ENCODE measurements at regions not wholly inside any gene's neighbourhood (a gene's known extent, or its start where the extent isn't known, plus 50 kb on each side); places are given as distances from the start of the nearest gene placed in this dataset.

DNA sequence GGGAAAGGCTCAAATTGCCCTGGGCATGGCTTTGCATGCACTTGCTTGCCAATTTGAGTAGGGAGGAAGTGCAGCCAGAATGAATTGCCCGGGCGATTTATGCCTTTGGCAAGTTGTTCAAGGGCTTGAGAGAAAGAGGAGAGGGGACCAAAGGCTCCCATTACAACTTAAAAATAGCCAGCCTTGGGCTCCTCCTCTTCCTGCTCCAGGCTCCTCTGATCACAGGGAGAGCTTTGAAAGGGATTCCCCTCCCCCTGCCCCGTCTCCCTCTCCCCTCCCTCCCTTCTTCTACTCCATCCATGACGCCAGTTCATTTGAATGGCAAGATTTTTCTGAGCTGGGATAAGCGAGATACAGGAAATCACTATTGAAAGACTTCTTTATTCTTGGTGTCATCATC lies 304.9 kb upstream of the JAG1 start:
- in situ Hi-C loops (cut with MboI) (no loop called here), intact Hi-C loops (cut with micrococcal nuclease; ENCODE audit: unreplicated experiment) (no loop called here)
- no peak overlapping the region for H3K27ac ChIP-seq (ENCODE audit: control insufficient read depth, insufficient read depth)
- ATAC-seq (no peak), FAIRE-seq (no peak), DNase-seq (ENCODE audit: low read depth, low spot score) (no peak)
- no peak overlapping the region for H3K4me2 ChIP-seq (ENCODE audit: control insufficient read depth, insufficient read depth)
- H3K9ac ChIP-seq (ENCODE audit: control insufficient read depth, insufficient read depth, low read length) = no peak overlapping the region
- no peak overlapping the region for H2AFZ ChIP-seq (ENCODE audit: control insufficient read depth, low read depth, low read length)
- no peaks in the 10 kb centered on the region for H3K9me3 ChIP-seq (replicated peaks; ENCODE audit: control insufficient read depth, insufficient read depth, low read length)
- no TSS peak for BruUV-seq (replicated peaks)
- H3K27me3 ChIP-seq (replicated peaks in 1 of 2; ENCODE audit: control insufficient read depth in 2 of 2, insufficient read depth in 2 of 2, low read length in 1 of 2) = no peaks in the 10 kb centered on the region
- TF ChIP-seq NFXL1 (IDR thresholded peaks at IDR 0.05; ENCODE audit: borderline replicate concordance) (no peak), DPF2 (IDR thresholded peaks at IDR 0.05) (no peak), BACH1 (IDR thresholded peaks at IDR 0.05; ENCODE audit: borderline replicate concordance) (no peak), MYB (IDR thresholded peaks at IDR 0.05; ENCODE audit: borderline replicate concordance, low read depth, low read length) (no peak), HDAC2 (IDR thresholded peaks at IDR 0.05) (no peak), CHD4 (IDR thresholded peaks at IDR 0.05) (no peak), LARP7 (IDR thresholded peaks at IDR 0.05) (no peak), STAT3 (IDR thresholded peaks at IDR 0.05; ENCODE audit: low read depth, low read length) (no peak), ZNF622 (IDR thresholded peaks at IDR 0.05) (no peak), TBL1XR1 (IDR thresholded peaks at IDR 0.05; ENCODE audit: low read depth, low read length) (no peak), SIX5 (IDR thresholded peaks at IDR 0.05; ENCODE audit: low read depth, low read length, severe bottlenecking) (no peak)
- TF ChIP-seq, protein P1, sequence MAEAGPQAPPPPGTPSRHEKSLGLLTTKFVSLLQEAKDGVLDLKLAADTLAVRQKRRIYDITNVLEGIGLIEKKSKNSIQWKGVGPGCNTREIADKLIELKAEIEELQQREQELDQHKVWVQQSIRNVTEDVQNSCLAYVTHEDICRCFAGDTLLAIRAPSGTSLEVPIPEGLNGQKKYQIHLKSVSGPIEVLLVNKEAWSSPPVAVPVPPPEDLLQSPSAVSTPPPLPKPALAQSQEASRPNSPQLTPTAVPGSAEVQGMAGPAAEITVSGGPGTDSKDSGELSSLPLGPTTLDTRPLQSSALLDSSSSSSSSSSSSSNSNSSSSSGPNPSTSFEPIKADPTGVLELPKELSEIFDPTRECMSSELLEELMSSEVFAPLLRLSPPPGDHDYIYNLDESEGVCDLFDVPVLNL (IDR thresholded peaks at IDR 0.05; ENCODE audit: low read depth, low read length) = no peak
- TF ChIP-seq, protein P2, sequence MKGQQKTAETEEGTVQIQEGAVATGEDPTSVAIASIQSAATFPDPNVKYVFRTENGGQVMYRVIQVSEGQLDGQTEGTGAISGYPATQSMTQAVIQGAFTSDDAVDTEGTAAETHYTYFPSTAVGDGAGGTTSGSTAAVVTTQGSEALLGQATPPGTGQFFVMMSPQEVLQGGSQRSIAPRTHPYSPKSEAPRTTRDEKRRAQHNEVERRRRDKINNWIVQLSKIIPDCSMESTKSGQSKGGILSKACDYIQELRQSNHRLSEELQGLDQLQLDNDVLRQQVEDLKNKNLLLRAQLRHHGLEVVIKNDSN (IDR thresholded peaks at IDR 0.05; ENCODE audit: borderline replicate concordance, extremely low read length, insufficient read depth, low read depth, low read length) = no peak
- TF ChIP-seq, protein P3, sequence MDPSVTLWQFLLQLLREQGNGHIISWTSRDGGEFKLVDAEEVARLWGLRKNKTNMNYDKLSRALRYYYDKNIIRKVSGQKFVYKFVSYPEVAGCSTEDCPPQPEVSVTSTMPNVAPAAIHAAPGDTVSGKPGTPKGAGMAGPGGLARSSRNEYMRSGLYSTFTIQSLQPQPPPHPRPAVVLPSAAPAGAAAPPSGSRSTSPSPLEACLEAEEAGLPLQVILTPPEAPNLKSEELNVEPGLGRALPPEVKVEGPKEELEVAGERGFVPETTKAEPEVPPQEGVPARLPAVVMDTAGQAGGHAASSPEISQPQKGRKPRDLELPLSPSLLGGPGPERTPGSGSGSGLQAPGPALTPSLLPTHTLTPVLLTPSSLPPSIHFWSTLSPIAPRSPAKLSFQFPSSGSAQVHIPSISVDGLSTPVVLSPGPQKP (IDR thresholded peaks at IDR 0.05; ENCODE audit: low read depth, low read length) = no peak
- TF ChIP-seq, protein P4, sequence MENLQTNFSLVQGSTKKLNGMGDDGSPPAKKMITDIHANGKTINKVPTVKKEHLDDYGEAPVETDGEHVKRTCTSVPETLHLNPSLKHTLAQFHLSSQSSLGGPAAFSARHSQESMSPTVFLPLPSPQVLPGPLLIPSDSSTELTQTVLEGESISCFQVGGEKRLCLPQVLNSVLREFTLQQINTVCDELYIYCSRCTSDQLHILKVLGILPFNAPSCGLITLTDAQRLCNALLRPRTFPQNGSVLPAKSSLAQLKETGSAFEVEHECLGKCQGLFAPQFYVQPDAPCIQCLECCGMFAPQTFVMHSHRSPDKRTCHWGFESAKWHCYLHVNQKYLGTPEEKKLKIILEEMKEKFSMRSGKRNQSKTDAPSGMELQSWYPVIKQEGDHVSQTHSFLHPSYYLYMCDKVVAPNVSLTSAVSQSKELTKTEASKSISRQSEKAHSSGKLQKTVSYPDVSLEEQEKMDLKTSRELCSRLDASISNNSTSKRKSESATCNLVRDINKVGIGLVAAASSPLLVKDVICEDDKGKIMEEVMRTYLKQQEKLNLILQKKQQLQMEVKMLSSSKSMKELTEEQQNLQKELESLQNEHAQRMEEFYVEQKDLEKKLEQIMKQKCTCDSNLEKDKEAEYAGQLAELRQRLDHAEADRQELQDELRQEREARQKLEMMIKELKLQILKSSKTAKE (IDR thresholded peaks at IDR 0.05; ENCODE audit: low read depth, poor library complexity, severe bottlenecking) = no peak
- SMC1A ChIA-PET (ENCODE audit: uncharacterized antibody, unreplicated experiment) = interaction anchor here (0.6 to 1.4 kb wide), 3 partner anchors 7 to 357 kb away, joined by 4 read pairs; no protein-coding TSS in a partner anchor
- POLR2A ChIA-PET = interaction anchor here (0.6 kb wide), 2 partner anchors 61 to 426 kb away, joined by 3 to 7 read pairs; no protein-coding TSS in a partner anchor
- 14% methylated on average over 3 of the region's 5 CpGs for WGBS (ENCODE audit: insufficient coverage, insufficient replicate concordance, low lambda C conversion rate, missing lambda C conversion rate)
- CTCF ChIA-PET = no interaction called here
- H3K36me3 ChIP-seq (ENCODE audit: control insufficient read depth in 2 of 2, insufficient read depth in 2 of 2, low read length in 1 of 2) = no peaks in the 10 kb centered on the region
- no peaks in the 10 kb centered on the region for H4K20me1 ChIP-seq (ENCODE audit: control insufficient read depth, insufficient read depth)
- H3K4me3 ChIP-seq = no peak overlapping the region
- H3K79me2 ChIP-seq (ENCODE audit: control insufficient read depth, insufficient read depth, low read length) = no peaks in the 10 kb centered on the region
- RAD21 ChIA-PET (ENCODE audit: unreplicated experiment) = no interaction called here
- H3K4me1 ChIP-seq (ENCODE audit: control insufficient read depth, insufficient read depth, low read length) = no peaks in the 10 kb centered on the region

Measured in GM12878 (cell line).